ENCODE measurements at regions not wholly inside any gene's neighbourhood (a gene's known extent, or its start where the extent isn't known, plus 50 kb on each side); places are given as distances from the start of the nearest gene placed in this dataset.
A peak's percentile ranks its signal among the peaks of the same experiment; 100 is the strongest.

GRCh38 chr5:53424686-53425615, 55.5 kb upstream of the FST start:
- H3K27me3 ChIP-seq (replicated peaks; ENCODE audit: insufficient read depth, low read depth, low read length, poor library complexity) = no peaks in the 10 kb centered on the region
- TF ChIP-seq CTCF (conservative IDR thresholded peaks at IDR 0.05; ENCODE audit: low read depth, low read length) (no peak), EZH2 (IDR thresholded peaks at IDR 0.05; ENCODE audit: borderline replicate concordance, low read depth, low read length, poor library complexity, severe bottlenecking) (no peak)
- DNase-seq (ENCODE audit: low spot score) = no peak
- H3K4me1 ChIP-seq (ENCODE audit: insufficient read depth, low read length, poor library complexity, severe bottlenecking) = no peaks in the 10 kb centered on the region
- H3K9me3 ChIP-seq (ENCODE audit: low read depth, low read length, poor library complexity, severe bottlenecking) = no peaks in the 10 kb centered on the region
- ChIA-PET POLR2A (ENCODE audit: low non-redundant PET) (no interaction called here), CTCF (no interaction called here)
- H3K27ac ChIP-seq (ENCODE audit: low read depth, low read length, poor library complexity, severe bottlenecking) = no peak overlapping the region
- H3K4me3 ChIP-seq (ENCODE audit: low read depth, low read length, poor library complexity, severe bottlenecking) = no peak overlapping the region
- H3K36me3 ChIP-seq (ENCODE audit: insufficient read depth, low read length, poor library complexity, severe bottlenecking) = no peaks in the 10 kb centered on the region
- intact Hi-C loops (cut with micrococcal nuclease; ENCODE audit: unreplicated experiment) = loop anchor here (10.0 kb wide), 1 partner anchor 570 kb away; no protein-coding TSS in a partner anchor
- no TSS peak for BruUV-seq (replicated peaks)

GRCh38 chr5:53425687-53426511, 54.5 kb upstream of the FST start:
- Histone ChIP-seq H3K9me3 (ENCODE audit: low read depth, low read length, poor library complexity, severe bottlenecking) (no peaks in the 10 kb centered on the region), H3K27ac (ENCODE audit: low read depth, low read length, poor library complexity, severe bottlenecking) (no peak overlapping the region), H3K4me1 (ENCODE audit: insufficient read depth, low read length, poor library complexity, severe bottlenecking) (no peaks in the 10 kb centered on the region), H3K4me3 (ENCODE audit: low read depth, low read length, poor library complexity, severe bottlenecking) (no peak overlapping the region), H3K27me3 (replicated peaks; ENCODE audit: insufficient read depth, low read depth, low read length, poor library complexity) (no peaks in the 10 kb centered on the region), H3K36me3 (ENCODE audit: insufficient read depth, low read length, poor library complexity, severe bottlenecking) (no peaks in the 10 kb centered on the region)
- BruUV-seq (replicated peaks) = no TSS peak
- POLR2A ChIA-PET (ENCODE audit: low non-redundant PET) = no interaction called here
- TF ChIP-seq EZH2 (IDR thresholded peaks at IDR 0.05; ENCODE audit: borderline replicate concordance, low read depth, low read length, poor library complexity, severe bottlenecking) (no peak), CTCF (conservative IDR thresholded peaks at IDR 0.05; ENCODE audit: low read depth, low read length) (peak; percentile 72)
- DNase-seq (ENCODE audit: low spot score) = peak; percentile 74
- intact Hi-C loops (cut with micrococcal nuclease; ENCODE audit: unreplicated experiment) = loop anchor here (1.0 to 10.0 kb wide), 2 partner anchors 569 to 792 kb away; no protein-coding TSS in a partner anchor
- CTCF ChIA-PET = interaction anchor here (0.6 kb wide), 1 partner anchor 9 kb away, joined by 8 read pairs; no protein-coding TSS in a partner anchor

DNA sequence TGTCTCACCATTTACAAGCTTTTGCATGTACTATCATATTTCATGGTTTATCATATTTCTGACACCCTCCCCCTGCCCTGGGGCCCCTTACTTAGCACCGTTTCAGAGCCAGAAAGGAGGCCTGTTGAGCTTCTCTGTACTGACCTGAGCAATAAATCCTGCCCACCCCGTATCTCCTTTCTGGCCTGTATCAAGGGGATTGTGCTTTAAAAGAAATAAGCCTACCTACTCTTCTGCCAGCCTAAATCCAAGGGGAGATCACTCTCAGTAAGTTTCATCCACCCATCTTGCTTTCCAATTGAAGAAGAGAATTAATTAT, 54.0 kb upstream of the FST start:
- no peak for TF ChIP-seq EZH2 (IDR thresholded peaks at IDR 0.05; ENCODE audit: borderline replicate concordance, low read depth, low read length, poor library complexity, severe bottlenecking)
- TF ChIP-seq CTCF (conservative IDR thresholded peaks at IDR 0.05; ENCODE audit: low read depth, low read length) = no peak
- Histone ChIP-seq H3K4me3 (ENCODE audit: low read depth, low read length, poor library complexity, severe bottlenecking) (no peak overlapping the region), H3K9me3 (ENCODE audit: low read depth, low read length, poor library complexity, severe bottlenecking) (no peaks in the 10 kb centered on the region), H3K27ac (ENCODE audit: low read depth, low read length, poor library complexity, severe bottlenecking) (no peak overlapping the region), H3K4me1 (ENCODE audit: insufficient read depth, low read length, poor library complexity, severe bottlenecking) (no peaks in the 10 kb centered on the region), H3K27me3 (replicated peaks; ENCODE audit: insufficient read depth, low read depth, low read length, poor library complexity) (no peaks in the 10 kb centered on the region), H3K36me3 (ENCODE audit: insufficient read depth, low read length, poor library complexity, severe bottlenecking) (no peaks in the 10 kb centered on the region)
- intact Hi-C loops (cut with micrococcal nuclease; ENCODE audit: unreplicated experiment) = loop anchor here (1.0 to 10.0 kb wide), 2 partner anchors 568 to 792 kb away; no protein-coding TSS in a partner anchor
- BruUV-seq (replicated peaks) = no TSS peak
- ChIA-PET POLR2A (ENCODE audit: low non-redundant PET) (no interaction called here), CTCF (interaction anchor here (0.5 kb wide), 1 partner anchor 809 kb away, joined by 3 read pairs; no protein-coding TSS in a partner anchor)
- DNase-seq (ENCODE audit: low spot score) = no peak
